H1 (cell line): ENCODE measurements at regions not wholly inside any gene's neighbourhood (a gene's known extent, or its start where the extent isn't known, plus 50 kb on each side); places are given as distances from the start of the nearest gene placed in this dataset.

Experiments
- CTCF ChIA-PET: fragments of 300-600 bp; sonication (Branson Sonifier 250); formaldehyde crosslinking; loops from one replicate; lab custom pipeline; 2021; ENCODE audit not compliant: partially characterized antibody; lab: Charles Lee
- POLR2A ChIA-PET: fragments of 300-600 bp; sonication (Branson Sonifier 250); formaldehyde crosslinking; loops from one replicate; lab custom pipeline; 2021; ENCODE audit warnings: inconsistent platforms; ENCODE audit not compliant: partially characterized antibody; lab: Charles Lee
- DNase-seq, 2 experiments: peaks; one replicate each; pipeline versions ENCODE4 v3.0.0 to v3.0.0-alpha.2; 2010 to 2022; ENCODE audit warnings: low spot score in 2 of 2, low read depth in 1 of 2, mixed read lengths in 1 of 2
- FAIRE-seq: peaks from 2 replicates; lab custom pipeline; 2011; peaks lifted over from hg19 to GRCh38; lab: Jason Lieb, UNC
- H2AFZ ChIP-seq: 2 replicates; pipeline ENCODE4 v1.8.1; 2012; ENCODE audit warnings: low read length, inconsistent platforms
- H2AK5ac ChIP-seq: 2 replicates; pipeline ENCODE4 v1.6.1; 2013; ENCODE audit warnings: low read depth, low read length
- H2BK120ac ChIP-seq: replicated peaks from 2 replicates; pipeline ENCODE3; 2013; ENCODE audit warnings: low read depth, low read length, inconsistent platforms
- H2BK12ac ChIP-seq: 2 replicates; pipeline ENCODE4 v1.6.1; 2013; ENCODE audit warnings: low read depth, low read length
- H2BK15ac ChIP-seq: 2 replicates; pipeline ENCODE4 v1.6.1; 2013; ENCODE audit warnings: low read length
- H2BK20ac ChIP-seq: 2 replicates; pipeline ENCODE4 v1.6.1; 2013; ENCODE audit warnings: low read length
- H2BK5ac ChIP-seq: 2 replicates; pipeline ENCODE4 v1.6.1; 2013; ENCODE audit warnings: low read depth, low read length
- H3K14ac ChIP-seq: 2 replicates; pipeline ENCODE4 v1.6.1; 2013; ENCODE audit warnings: inconsistent platforms; ENCODE audit not compliant: insufficient read length
- H3K18ac ChIP-seq: 2 replicates; pipeline ENCODE4 v1.6.1; 2013; ENCODE audit warnings: low read length; ENCODE audit errors: extremely low read depth
- H3K23ac ChIP-seq: 2 replicates; pipeline ENCODE4 v1.6.1; 2013; ENCODE audit warnings: inconsistent platforms; ENCODE audit not compliant: insufficient read length
- H3K23me2 ChIP-seq: 2 replicates; pipeline ENCODE4 v1.6.1; 2013; ENCODE audit warnings: low read depth, low read length
- H3K27ac ChIP-seq: 2 replicates; pipeline ENCODE4 v1.6.1; 2011; ENCODE audit warnings: low read depth, low read length, inconsistent platforms
- H3K27me3 ChIP-seq, 4 experiments: replicated peaks in 1 of 4; 1 replicate in 1 of 4; 2 replicates in 3 of 4; pipeline versions ENCODE4 v1.6.1 to v1.8.1; 2011 to 2013; ENCODE audit warnings: low read length in 3 of 4, mild to moderate bottlenecking in 3 of 4, inconsistent platforms in 2 of 4, mixed read lengths in 2 of 4, moderate library complexity in 1 of 4; ENCODE audit not compliant: control insufficient read depth in 3 of 4, insufficient read depth in 3 of 4; ENCODE audit errors: extremely low read depth in 1 of 4
- H3K36me3 ChIP-seq, 4 experiments: 2 replicates each; pipeline versions ENCODE4 v1.6.1 to v1.8.1; 2011 to 2013; ENCODE audit warnings: mild to moderate bottlenecking in 4 of 4, low read length in 3 of 4, moderate library complexity in 2 of 4, control low read depth in 1 of 4, inconsistent platforms in 1 of 4; ENCODE audit not compliant: insufficient read depth in 4 of 4, control insufficient read depth in 2 of 4
- H3K4ac ChIP-seq: replicated peaks from 2 replicates; pipeline ENCODE3; 2013; ENCODE audit warnings: low read length, low read depth, mixed read lengths, inconsistent platforms; ENCODE audit not compliant: insufficient read length
- H3K4me1 ChIP-seq, 4 experiments: replicated peaks in 1 of 4; 1 replicate in 1 of 4; 2 replicates in 3 of 4; pipeline versions ENCODE4 v1.6.1 to v1.8.1; 2011 to 2013; ENCODE audit warnings: low read length in 3 of 4, inconsistent platforms in 2 of 4, mixed read lengths in 1 of 4; ENCODE audit not compliant: insufficient read depth in 4 of 4, control insufficient read depth in 3 of 4
- H3K4me2 ChIP-seq, 2 experiments: 2 replicates each; pipeline versions ENCODE4 v1.6.1 to v1.8.1; 2011 to 2013; ENCODE audit warnings: low read depth in 2 of 2, low read length in 2 of 2, control low read depth in 1 of 2, inconsistent platforms in 1 of 2, mild to moderate bottlenecking in 1 of 2; ENCODE audit not compliant: insufficient read depth in 1 of 2
- H3K4me3 ChIP-seq, 4 experiments: fragments of 200-600, 300-600 bp in 1 of 4; sonication (generic), shearing (Covaris generic), sonication (Bioruptor Twin) in 1 of 4; 2 replicates each; pipeline versions ENCODE4 v1.5.1 to v1.8.1; 2011 to 2016; ENCODE audit warnings: low read length in 4 of 4, low read depth in 3 of 4, control low read depth in 2 of 4, inconsistent platforms in 2 of 4, mild to moderate bottlenecking in 2 of 4, mixed read lengths in 1 of 4, moderate library complexity in 1 of 4; ENCODE audit not compliant: insufficient read depth in 2 of 4; ENCODE audit errors: extremely low read depth in 1 of 4
- H3K56ac ChIP-seq: replicated peaks from 2 replicates; pipeline ENCODE3; 2013; ENCODE audit warnings: low read depth, mild to moderate bottlenecking, mixed read lengths, low read length, inconsistent platforms; ENCODE audit not compliant: insufficient read length
- H3K79me1 ChIP-seq: 2 replicates; pipeline ENCODE4 v1.6.1; 2013; ENCODE audit warnings: low read depth, low read length, control low read depth
- H3K79me2 ChIP-seq, 2 experiments: 2 replicates each; pipeline versions ENCODE4 v1.6.1 to v1.8.1; 2012 to 2013; ENCODE audit warnings: low read length in 2 of 2, mild to moderate bottlenecking in 2 of 2, inconsistent platforms in 1 of 2; ENCODE audit not compliant: insufficient read depth in 2 of 2, control insufficient read depth in 1 of 2
- H3K9ac ChIP-seq, 4 experiments: replicated peaks in 1 of 4; 1 replicate in 1 of 4; 2 replicates in 3 of 4; pipeline versions ENCODE4 v1.6.1 to v1.8.1; 2011 to 2013; ENCODE audit warnings: low read depth in 3 of 4, low read length in 3 of 4, control low read depth in 2 of 4, mild to moderate bottlenecking in 2 of 4, moderate library complexity in 2 of 4, inconsistent platforms in 1 of 4; ENCODE audit errors: extremely low read depth in 1 of 4
- H3K9me3 ChIP-seq, 2 experiments: 2 replicates each; pipeline versions ENCODE4 v1.6.1 to v1.8.1; 2012 to 2013; ENCODE audit warnings: mild to moderate bottlenecking in 2 of 2, moderate library complexity in 2 of 2, control low read depth in 1 of 2, inconsistent platforms in 1 of 2, low read depth in 1 of 2, low read length in 1 of 2, mixed read lengths in 1 of 2; ENCODE audit not compliant: insufficient read depth in 2 of 2
- H4K20me1 ChIP-seq, 2 experiments: replicated peaks in 1 of 2; 2 replicates each; pipeline versions ENCODE3 to v1.8.1; 2011 to 2013; ENCODE audit warnings: inconsistent platforms in 2 of 2, low read length in 2 of 2, mild to moderate bottlenecking in 1 of 2; ENCODE audit not compliant: insufficient read depth in 2 of 2, control insufficient read depth in 1 of 2
- H4K5ac ChIP-seq: 2 replicates; pipeline ENCODE4 v1.6.1; 2013; ENCODE audit warnings: low read length, low read depth, mixed read lengths, inconsistent platforms; ENCODE audit not compliant: insufficient read length
- H4K8ac ChIP-seq: 2 replicates; pipeline ENCODE4 v1.8.0; 2013; ENCODE audit warnings: mild to moderate bottlenecking, moderate library complexity, low read length, inconsistent platforms; ENCODE audit not compliant: insufficient read depth; ENCODE audit errors: extremely low read depth
- H4K91ac ChIP-seq: replicated peaks from 2 replicates; pipeline ENCODE3; 2013; ENCODE audit warnings: low read length, mixed read lengths, inconsistent platforms; ENCODE audit not compliant: insufficient read length
- CBX8 ChIP-seq: fragments of 300-800, 300-1000 bp; sonication (generic); IDR thresholded peaks from 2 replicates; pipeline ENCODE4 v1.7.1; 2016; ENCODE audit warnings: low read depth, low read length, borderline replicate concordance
- CHD1 ChIP-seq: IDR thresholded peaks from 2 replicates; pipeline ENCODE4 v1.6.1; 2012; ENCODE audit warnings: low read depth, low read length, improper control_type of control experiment
- EGR1 ChIP-seq: IDR thresholded peaks from 2 replicates; pipeline ENCODE4 v1.6.1; 2011; ENCODE audit warnings: low read depth, low read length, borderline replicate concordance
- GABPA ChIP-seq: IDR thresholded peaks from 2 replicates; pipeline ENCODE4 v1.6.1; 2011; ENCODE audit warnings: mild to moderate bottlenecking, low read length, moderate library complexity, borderline replicate concordance; ENCODE audit not compliant: insufficient read depth
- KDM1A ChIP-seq: fragments of 200-600, 300-600 bp; sonication (generic); IDR thresholded peaks from 2 replicates; pipeline ENCODE4 v1.7.1; 2016; ENCODE audit warnings: mild to moderate bottlenecking, low read length, borderline replicate concordance
- PHF8 ChIP-seq: fragments of 200-600 bp; sonication (generic); conservative IDR thresholded peaks from 2 replicates; pipeline ENCODE4 v1.7.1; 2012; ENCODE audit warnings: low read depth, mild to moderate bottlenecking, inconsistent platforms, low read length, moderate library complexity
- POLR2AphosphoS5 ChIP-seq: IDR thresholded peaks from 2 replicates; pipeline ENCODE4 v1.6.1; 2011; ENCODE audit warnings: low read depth, low read length
- RAD21 ChIP-seq, 2 experiments: IDR thresholded peaks in 1 of 2; conservative IDR thresholded peaks in 1 of 2; 2 replicates each; pipeline ENCODE4 v1.6.1; 2011; ENCODE audit warnings: low read depth in 2 of 2, low read length in 2 of 2, improper control_type of control experiment in 1 of 2, inconsistent platforms in 1 of 2, mild to moderate bottlenecking in 1 of 2, moderate library complexity in 1 of 2
- RFX5 ChIP-seq: IDR thresholded peaks from 2 replicates; pipeline ENCODE4 v1.6.1; 2011; ENCODE audit warnings: low read depth, low read length, improper control_type of control experiment, borderline replicate concordance
- SIN3A ChIP-seq, 2 experiments: IDR thresholded peaks in 1 of 2; conservative IDR thresholded peaks in 1 of 2; 2 replicates each; pipeline ENCODE4 v1.6.1; 2011 to 2012; ENCODE audit warnings: low read length in 2 of 2, improper control_type of control experiment in 1 of 2, low read depth in 1 of 2, mild to moderate bottlenecking in 1 of 2
- TAF7 ChIP-seq: optimal IDR thresholded peaks from 2 replicates; pipeline ENCODE3; 2011; ENCODE audit warnings: low read depth, mild to moderate bottlenecking, inconsistent platforms, low read length, moderate library complexity, borderline replicate concordance
- TBP ChIP-seq: IDR thresholded peaks from 2 replicates; pipeline ENCODE4 v1.6.1; 2011; ENCODE audit warnings: low read depth, low read length, improper control_type of control experiment
- ZNF274 ChIP-seq: IDR thresholded peaks from 2 replicates; pipeline ENCODE4 v1.7.0; 2012; ENCODE audit warnings: low read length, borderline replicate concordance; ENCODE audit errors: extremely low read depth
- TF ChIP-seq, protein P1 (sequence below): IDR thresholded peaks from 2 replicates; pipeline ENCODE4 v1.6.1; 2012; ENCODE audit warnings: inconsistent platforms

- Histone ChIP-seq H3K9ac (no peak overlapping the region), H3K56ac (no peak overlapping the region), H3K79me1 (no peaks in the 10 kb centered on the region), H3K27ac (no peak overlapping the region), H2BK20ac (no peak overlapping the region), H2BK120ac (no peak overlapping the region), H3K23me2 (no peaks in the 10 kb centered on the region), H2AFZ (no peak overlapping the region), H3K4ac (no peak overlapping the region), H3K36me3 (no peaks in the 10 kb centered on the region), H4K20me1 (no peaks in the 10 kb centered on the region), H3K23ac (no peak overlapping the region), H4K91ac (no peak overlapping the region), H2BK15ac (no peak overlapping the region), H3K9me3 (peaks cover 0 to 3% of the 10 kb centered on the region in 2 experiments; a peak in 2 of 4 replicates), H3K4me3 (no peak overlapping the region), H3K18ac (no peak overlapping the region), H2AK5ac (no peak overlapping the region), H4K8ac (no peak overlapping the region), H3K4me2 (no peak overlapping the region), H3K4me1 (peaks cover 0 to 5% (median 0%) of the 10 kb centered on the region in 4 experiments; a peak in 2 of 7 replicates), H3K27me3 (no peaks in the 10 kb centered on the region; a peak in 2 of 7 replicates), H2BK12ac (no peak overlapping the region), H3K79me2 (no peaks in the 10 kb centered on the region), H3K14ac (no peak overlapping the region), H4K5ac (no peak overlapping the region), H2BK5ac (no peak overlapping the region)
- FAIRE-seq, result no peak
- POLR2A ChIA-PET, result no interaction called here
- TF ChIP-seq TBP (no peak), CHD1 (no peak), POLR2AphosphoS5 (no peak), EGR1 (no peak), ZNF274 (no peak), RAD21 (IDR thresholded peaks at IDR 0.05 in 1 of 2, conservative IDR thresholded peaks at IDR 0.05 in 1 of 2; ENCODE audit: low read depth in 2 of 2, low read length in 2 of 2) (no peak), KDM1A (no peak), GABPA (no peak), RFX5 (no peak), CBX8 (no peak), TAF7 (no peak), SIN3A (conservative IDR thresholded peaks at IDR 0.05 in 1 of 2, IDR thresholded peaks at IDR 0.05 in 1 of 2; ENCODE audit: low read depth in 1 of 2, low read length in 2 of 2) (no peak), PHF8 (no peak)
- TF ChIP-seq, protein P1, sequence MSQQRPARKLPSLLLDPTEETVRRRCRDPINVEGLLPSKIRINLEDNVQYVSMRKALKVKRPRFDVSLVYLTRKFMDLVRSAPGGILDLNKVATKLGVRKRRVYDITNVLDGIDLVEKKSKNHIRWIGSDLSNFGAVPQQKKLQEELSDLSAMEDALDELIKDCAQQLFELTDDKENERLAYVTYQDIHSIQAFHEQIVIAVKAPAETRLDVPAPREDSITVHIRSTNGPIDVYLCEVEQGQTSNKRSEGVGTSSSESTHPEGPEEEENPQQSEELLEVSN, result no peak
- no peak for DNase-seq
- CTCF ChIA-PET, result interaction anchor here (0.7 to 1.4 kb wide), 7 partner anchors 8 to 231 kb away, joined by 3 to 5 read pairs (median 3); no protein-coding TSS in a partner anchor
Observed at GRCh38 chr7:36086571-36086970, 66.5 kb upstream of the EEPD1 start.
